GM23248 (cell line): ENCODE measurements at regions not wholly inside any gene's neighbourhood (a gene's known extent, or its start where the extent isn't known, plus 50 kb on each side); places are given as distances from the start of the nearest gene placed in this dataset.

Source experiments
- EZH2 ChIP-seq: fragments of 200-600 bp; sonication (generic); IDR thresholded peaks from 2 replicates; pipeline ENCODE4 v1.6.1; 2018; ENCODE audit warnings: antibody characterized with exemption, mild to moderate bottlenecking; ENCODE audit not compliant: insufficient read depth, poor library complexity, severe bottlenecking
- EZH2phosphoT487 ChIP-seq: fragments of 200-600 bp; sonication (generic); IDR thresholded peaks from 2 replicates; pipeline ENCODE4 v1.6.1; 2018; ENCODE audit warnings: antibody characterized with exemption, moderate library complexity, mild to moderate bottlenecking, low read depth; ENCODE audit not compliant: insufficient read depth

- TF ChIP-seq EZH2 (no peak), EZH2phosphoT487 (no peak)
These were observed 210.6 kb upstream of the DYNLRB2 start for GRCh38 chr16:80330150-80330549.
